ENCODE measurements at regions not wholly inside any gene's neighbourhood (a gene's known extent, or its start where the extent isn't known, plus 50 kb on each side); places are given as distances from the start of the nearest gene placed in this dataset.
"Not testable (repeated sequence)": the region's sequence is repeated elsewhere in the genome, so short reads cannot be mapped to it uniquely, and the experiment has no call there.

DNA sequence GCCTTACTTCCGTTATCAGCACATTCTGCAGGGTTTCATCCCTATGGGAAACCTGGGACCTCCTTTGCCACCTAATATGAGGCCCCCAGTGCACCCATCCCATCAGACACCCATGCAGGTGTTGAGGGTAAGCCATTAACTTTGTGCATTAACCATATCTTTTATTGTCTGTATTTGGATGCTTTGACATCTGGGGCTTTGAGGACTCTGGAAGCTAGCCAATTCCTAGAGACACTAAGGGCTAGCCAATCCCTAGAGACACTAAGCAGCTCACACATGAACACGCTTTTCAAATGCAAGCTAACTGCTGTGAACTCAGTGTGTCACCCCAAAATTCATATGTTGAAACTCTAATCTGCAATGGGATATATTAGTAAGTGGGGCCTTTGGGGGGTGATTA is 272.5 kb upstream of the COBL start:
- no peak for DNase-seq

DNA sequence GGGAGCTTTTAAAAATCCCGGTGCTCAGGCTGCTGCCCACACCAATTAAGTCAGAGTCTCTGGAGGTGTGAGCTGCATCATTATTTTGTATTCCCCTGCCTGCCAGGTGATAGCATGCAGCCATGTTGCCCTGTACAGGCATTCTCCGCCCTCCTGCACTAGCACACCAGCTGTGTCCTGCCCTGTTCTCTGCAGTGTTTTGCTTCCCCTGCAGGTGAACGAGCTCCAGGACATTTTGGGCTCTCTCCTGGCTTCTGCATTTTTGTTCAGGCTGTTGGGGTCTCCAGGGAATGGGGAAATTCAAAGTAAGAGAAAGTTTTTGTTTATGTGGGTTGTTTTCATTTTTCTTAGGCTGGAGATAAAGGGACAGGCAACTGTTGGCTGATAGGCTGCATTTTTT is 271.0 kb upstream of the COBL start:
- no peak for DNase-seq

DNA sequence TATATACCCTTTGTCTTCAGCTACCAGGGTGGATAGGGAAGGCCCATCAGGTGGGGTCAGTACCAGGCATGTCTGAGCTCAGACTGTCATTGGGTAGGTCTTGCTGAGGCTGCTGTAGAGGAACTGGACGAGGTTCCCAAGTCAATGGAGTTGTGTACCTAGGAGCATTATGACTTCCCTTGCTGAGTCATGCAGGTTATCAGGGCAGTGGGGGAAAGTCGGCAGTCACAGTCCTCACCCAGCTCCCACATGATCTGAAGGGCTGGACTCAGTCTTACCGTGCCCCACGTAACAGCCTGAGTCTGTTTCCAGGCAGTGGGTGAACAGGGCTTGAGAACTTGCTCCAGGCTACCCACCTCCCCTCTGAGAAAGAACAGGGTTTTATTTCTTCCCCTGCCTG is 260.8 kb upstream of the COBL start:
- no peak for DNase-seq

DNA sequence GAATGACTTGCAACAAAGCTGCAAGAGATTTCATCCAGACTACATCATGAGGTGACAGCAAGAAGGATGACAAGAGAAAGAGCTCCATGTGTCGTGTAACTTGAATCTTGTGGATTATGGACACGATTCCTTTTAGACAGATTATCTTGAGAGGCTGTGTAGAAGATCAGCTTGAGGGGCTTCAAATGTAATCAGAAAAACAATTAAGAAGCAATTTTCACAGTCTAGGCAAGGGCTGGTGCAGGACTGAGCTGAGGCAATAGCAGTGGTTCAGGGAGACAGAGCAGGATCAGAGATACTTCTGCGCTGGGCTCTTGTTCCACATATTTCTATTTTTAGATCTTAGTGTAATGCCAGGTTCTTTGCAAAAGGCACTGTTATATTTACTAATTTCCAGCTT is 253.0 kb upstream of the COBL start:
- DNase-seq = no peak

DNA sequence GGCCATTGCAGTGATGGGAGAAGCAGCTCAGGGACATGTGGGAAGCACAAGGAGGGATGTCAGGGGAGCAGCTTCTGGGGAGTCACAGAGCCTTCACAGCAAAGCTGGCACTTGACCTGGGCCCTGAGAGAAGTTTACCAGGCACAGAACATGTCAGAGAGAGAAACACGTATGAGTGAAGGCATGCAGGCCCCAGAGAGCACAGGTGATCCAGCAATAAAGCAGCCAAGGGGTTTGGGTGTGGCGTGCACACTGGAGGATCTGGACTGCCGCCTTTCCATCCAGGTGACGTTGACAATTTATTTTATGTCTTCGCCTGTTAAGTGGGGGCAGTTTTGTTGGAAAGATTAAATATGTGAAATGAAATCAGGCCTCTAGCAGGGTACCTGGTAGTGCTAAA is 252.6 kb upstream of the COBL start:
- no peak for DNase-seq

DNA sequence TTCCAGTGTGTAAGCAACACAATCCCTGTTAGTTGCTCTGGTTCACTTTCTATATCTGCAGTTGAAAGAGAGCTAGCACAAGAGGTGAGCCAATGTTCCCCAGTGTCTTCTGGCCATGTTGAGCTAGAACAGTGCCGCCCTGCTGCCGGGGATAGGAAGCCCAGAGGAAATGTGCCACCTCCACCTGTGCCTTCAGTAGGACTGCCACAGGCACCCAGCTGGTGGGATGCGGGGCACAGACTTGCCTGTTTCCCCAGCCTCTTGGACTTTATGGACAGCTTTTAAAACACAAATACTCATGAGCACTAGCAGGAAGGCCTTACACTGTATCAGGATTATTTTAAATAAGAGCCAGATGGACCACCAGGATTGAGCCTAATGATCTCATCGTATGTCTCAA is 234.5 kb upstream of the COBL start:
- DNase-seq = no peak

DNA sequence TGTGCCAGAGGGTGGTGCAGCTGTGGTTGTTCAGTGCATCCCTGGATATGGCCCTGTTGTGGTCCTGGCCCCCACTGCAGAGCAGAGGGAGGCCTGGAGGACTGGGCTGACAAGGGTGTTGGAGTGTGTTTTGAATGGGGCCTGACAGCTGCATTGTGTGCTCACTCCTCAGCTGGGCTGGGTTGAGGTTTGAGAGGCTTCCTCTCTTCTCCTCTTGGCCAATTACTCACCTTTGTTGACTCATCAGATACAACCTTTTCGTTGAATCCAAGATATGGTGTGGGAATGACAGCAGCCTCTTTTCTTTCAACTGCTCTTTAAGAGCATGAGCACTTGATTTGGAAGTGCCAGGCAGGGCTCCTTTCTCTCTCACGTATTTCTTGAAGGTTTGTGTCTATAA is 228.5 kb upstream of the COBL start:
- no peak for DNase-seq

DNA sequence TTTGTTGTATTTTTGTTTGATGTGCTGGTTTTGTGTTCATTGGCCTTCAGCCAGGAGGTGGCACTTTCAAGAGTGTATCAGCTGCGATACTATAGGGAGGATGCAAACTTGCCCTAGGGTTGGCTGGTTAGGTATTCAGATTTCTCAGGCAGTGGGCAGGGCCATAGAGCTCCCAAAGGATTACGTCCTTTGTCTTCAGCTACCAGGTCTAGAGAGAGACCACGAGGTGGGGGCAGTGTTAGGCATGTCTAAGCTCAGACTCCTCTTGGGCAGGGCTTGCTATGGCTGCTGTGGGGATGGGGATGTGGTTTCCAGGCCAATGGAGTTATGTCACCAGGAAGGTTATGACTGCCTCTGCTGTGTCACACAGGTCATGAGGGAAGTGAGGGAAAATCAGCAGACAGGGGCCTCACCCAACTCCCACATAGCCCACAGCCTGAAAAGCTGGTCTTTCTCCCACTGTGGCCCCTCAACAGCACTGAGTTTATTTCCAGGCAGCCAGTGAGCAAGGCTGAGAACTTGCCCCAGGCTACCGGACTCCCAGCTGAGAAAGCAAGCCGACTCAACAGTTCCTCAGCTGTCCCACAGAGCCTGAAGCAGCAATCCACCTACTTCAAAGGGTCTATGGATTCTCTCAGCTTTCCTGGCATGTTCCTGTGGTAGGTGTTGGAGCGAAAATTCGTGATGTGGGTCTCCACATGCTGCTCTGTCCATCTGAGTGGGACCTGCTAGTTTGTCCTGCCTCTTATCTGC is 227.4 kb upstream of the COBL start:
- peak; percentile 31 for DNase-seq

DNA sequence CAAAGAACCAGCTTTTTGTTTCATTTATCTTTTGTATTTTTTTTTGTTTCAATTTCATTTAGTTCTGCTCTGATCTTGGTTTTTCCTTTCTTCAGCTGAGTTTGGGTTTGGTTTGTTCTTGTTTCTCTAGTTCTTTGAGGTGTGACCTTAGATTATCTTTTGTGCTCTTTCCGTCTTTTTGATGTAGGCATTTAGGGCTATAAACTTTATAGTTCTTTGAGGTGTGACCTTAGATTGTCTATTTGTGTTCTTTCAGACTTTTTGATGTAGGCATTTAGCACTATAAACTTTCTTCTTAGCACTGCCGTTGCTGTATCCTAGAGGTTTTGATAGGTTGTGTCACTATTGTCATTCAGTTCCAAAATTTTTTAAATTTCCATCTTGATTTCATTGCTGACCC is 224.3 kb upstream of the COBL start:
- DNase-seq = not testable (repeated sequence)

DNA sequence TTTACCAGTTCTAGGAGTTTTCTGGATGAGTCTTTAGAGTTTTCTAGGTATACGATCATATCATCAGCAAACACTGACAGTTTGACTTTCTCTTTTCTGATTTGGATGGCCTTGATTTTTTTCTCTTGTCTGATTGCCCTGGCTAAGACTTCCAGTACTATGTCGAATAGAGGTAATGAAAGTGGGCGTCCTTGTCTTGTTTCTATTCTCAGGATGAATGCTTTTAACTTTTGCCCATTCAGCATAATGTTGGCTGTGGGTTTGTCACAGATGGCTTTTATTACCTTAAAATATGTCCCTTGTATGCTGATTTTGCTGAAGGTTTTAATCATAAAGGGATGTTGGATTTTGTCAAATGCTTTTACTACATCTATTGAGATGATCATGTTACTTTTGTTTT is 223.2 kb upstream of the COBL start:
- no peak for DNase-seq

DNA sequence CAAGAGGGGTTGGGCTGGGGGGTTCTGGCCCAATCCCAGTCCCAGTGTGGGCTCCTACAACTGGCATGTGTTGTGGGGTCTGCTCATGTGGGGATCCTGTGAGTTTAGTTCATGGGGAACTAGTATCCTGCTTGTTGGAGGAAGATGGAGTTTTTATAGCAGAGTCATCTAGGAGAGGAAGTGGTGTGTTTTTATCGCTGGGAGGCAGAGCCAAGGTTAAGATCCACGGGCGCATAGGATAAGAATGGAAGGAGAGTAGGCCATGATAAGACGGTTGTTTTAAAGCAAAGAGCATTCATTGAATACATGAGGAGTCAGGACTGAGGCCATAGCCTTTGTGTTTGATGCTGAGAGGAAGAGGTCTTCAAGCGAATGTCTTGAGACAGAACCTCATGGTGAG is 211.6 kb upstream of the COBL start:
- DNase-seq = no peak

DNA sequence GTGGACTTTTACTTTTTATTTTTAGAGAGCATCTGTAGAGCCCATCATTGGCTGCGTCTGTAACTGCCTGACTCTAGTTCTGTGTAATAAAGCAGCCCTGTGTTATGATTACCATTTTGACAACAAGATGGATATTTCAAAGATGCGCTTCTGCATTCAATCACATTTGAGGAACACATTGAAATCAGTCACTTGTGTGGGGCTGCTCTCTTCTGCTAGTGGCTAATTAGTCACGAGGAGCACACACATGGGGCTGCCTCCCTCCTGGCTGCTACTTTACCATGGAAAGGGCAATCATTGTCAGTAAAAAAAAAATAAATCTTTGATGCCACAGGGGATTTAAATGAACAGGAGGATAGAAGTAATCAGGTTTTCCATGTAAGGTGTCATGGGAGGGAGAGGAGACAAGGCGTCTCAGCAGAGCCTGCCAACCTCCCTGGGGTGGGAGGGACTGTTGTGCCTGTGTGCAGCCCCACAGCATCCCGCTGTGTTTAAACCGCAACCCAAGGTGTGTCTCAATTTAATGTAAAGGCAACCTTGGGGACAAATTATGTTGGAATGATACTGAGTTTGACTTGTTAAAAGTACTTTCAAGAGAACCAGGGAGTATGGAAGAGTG is 205.2 kb upstream of the COBL start:
- no peak for DNase-seq

DNA sequence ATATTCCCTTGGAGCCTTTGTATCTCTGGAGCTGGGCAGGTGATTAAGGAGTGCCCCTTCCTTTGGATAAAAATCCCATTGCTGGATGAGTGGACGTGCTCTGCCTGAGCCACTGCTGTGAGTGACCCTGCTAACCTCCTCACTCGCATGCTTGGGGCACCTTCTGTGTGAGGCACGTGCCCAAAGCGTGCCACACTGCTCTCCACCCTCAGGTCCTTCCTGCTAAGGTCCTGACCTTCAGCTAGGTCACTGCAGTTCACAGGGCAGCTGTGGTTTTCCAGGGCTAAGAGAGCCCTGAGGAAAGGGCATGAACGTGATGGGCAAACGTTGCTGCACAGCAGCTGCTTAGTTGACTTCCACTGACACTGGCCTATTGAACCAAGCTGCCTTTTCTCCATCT is 204.4 kb upstream of the COBL start:
- no peak for DNase-seq

DNA sequence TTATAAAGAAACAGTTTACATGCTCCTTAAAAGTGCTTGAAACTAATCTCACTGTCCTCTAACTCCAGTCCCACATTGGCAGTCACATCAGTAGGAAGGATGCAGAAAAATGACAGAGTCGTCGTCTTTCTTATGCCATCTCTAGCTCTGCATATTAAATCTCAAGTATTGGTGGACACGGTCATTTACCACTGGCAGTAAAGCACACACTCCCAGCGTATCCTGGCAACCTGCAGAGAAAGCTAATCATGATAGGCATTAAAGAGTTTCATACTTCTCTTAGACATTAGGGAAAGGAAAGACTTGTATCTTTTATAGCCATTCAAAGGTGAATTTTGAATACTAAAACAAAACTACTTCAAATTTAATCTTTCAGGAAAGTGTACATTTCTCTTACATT is 202.0 kb upstream of the COBL start:
- DNase-seq = no peak

DNA sequence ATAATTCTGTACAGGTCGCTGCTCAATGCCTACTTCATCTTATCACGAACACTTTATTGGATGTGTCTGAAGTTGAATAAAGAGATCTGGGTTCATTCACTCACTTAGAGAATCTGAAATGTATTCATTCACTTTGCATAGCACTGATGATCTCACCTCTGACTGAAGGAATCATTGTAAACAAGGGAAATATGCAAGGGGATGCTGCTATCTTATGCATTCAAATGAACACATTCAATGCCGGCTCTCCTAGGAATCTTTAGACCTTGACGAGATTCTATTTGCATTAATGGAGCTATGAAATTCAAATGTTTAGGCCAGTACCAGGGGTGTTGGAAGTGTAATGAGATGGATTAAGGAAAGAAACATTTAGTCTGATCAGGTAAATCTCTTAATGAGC is 200.6 kb upstream of the COBL start:
- no peak for DNase-seq

DNA sequence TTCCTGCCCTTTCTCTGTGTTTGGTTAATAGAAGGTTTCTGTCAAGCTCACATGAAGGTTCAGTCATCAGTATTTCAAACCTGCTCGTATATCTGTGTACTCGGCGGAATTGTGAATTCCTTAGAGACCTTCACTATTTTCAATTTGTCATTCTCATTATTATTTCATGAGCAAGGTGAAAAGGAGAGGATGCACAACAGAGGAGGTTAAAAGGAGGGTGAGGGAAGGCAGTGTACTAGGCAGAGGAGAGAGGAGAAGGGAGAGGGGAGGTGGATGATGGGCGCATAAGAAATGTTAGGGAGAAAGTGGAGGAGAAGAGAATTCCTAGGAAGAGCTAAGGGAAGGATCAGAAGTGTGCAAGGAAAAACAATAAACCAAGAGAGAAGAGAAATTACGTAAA is 185.0 kb upstream of the COBL start:
- DNase-seq = no peak

DNA sequence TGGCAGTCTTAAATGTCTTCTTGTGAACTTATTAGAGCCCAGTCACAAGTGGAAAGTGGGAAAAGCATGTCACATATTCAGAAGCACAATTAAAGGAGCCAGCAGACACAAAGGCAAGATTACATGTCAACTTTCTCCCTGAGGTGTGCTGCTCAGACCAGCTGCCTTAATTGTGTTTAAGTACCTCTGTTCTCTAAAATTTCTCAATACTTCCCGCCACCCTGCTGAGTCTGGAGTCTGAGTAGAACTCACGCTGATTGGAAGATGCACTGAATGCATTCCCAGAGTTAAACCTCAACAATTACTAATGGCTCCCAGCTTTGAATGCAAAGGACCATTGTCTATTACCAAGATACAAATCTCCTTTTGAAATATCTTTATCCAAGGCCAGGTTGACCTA is 166.4 kb upstream of the COBL start:
- no peak for DNase-seq

DNA sequence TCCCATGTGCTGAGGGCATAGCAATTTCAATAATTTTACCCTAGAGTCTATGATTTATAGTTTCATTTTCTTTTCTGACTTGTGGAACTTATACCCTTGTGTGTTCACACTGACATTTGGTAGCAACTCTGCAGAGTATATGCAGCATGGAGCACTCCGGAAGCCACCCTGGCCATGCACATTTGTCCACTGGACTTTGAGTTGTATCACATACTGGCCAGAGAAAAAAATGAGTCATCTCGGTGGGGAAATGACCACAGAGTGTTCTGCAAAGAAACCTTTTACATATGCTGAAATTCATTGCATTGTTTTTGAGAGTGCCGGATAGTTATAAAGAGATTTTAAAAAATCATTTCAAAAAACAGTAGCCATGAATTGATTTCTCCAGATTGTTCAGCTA is 164.8 kb upstream of the COBL start:
- DNase-seq = no peak

DNA sequence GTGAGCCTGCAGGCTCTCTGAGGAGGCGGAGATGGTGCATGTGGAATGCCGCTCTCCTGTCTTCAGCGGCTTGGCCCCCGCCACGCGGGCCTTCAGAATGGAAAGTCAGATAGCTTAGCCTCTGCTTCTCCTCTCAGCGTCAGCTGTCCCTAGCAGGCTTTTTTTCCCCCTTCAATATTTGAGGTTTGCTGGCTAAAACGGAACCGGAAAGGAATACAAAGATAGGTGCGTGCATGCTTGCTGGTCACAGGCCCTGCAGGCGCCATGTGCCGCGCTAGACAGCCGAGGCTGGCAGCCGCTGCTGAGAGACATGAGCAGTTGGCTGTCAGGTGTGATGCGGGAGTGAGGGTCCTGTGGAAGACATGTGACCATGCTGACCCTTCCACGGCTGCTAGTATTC is 161.2 kb upstream of the COBL start:
- DNase-seq = no peak

DNA sequence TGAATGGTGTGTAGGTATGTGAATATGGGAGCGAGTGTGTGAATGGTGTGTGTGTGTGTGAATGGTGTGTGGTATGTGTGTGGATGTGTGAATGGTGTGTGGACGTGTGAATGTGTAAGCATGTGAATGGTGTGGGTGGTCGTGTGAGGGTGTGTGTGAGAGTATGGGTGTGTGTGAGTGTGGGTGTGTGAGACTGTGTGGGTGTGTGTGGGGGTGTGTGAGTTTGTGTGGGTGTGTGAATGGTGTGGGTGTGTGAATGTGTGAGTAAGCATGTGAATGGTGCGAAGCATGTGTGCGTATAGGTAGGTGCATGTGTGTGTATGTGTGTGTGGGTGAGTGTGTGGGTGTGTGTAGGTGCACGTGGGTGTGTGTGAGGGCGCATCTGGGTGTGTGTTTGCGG is 160.7 kb upstream of the COBL start:
- DNase-seq = no peak

DNA sequence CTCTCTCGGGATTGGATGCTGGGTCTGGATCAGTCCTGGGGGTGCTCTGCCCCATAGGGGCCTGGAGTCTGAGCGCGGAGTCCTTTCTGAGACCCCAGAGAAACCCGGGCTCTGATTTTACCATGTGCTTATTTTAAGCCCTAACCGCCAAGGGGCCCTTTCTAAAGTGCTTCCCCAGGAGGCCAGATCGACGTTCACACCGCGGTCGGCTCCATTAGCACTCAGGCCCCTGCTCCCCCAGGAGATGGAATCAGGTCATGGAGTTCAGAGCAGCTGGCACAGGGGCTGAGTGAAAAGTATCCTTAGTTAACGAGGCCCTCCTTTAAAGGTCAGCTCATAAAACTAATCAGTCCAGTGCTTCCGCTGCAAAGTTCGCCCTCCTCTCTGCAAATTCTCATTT is 159.4 kb upstream of the COBL start:
- no peak for DNase-seq

DNA sequence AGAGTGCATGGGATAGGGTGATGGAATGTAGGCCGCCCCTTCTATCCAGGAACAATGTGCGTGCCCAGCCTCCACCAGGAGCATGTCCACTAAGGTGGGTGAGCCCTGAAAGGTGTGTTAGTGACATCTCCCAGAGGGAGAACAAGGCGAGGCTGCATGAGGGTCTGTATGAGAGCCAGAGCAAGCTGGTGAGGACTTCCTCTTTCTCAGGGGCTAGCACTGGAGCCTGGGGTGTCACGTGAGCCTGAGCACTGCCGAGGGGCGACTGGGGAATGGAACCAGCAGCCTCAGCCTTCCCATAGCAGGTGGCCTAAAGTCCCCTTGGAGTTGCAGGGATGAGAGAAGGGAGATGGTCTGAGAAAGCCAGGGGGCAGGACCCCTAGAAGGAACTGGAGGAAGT is 156.3 kb upstream of the COBL start:
- no peak for DNase-seq

DNA sequence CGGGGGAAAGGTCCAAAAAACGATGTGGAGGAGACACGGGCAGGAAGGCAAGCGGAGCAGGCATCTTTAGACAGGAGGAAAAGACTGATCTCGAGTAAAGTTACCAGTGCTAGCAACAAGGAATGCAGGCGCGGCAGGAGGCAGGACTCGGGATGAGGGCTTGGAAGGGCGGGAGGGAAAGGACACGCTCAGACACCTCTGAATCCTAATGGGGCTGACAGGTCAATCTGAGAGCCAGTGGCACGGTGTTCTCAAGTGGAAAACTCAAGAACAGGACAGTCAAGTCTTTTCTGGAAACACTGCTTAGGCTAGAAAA is 155.3 kb upstream of the COBL start:
- DNase-seq = no peak

DNA sequence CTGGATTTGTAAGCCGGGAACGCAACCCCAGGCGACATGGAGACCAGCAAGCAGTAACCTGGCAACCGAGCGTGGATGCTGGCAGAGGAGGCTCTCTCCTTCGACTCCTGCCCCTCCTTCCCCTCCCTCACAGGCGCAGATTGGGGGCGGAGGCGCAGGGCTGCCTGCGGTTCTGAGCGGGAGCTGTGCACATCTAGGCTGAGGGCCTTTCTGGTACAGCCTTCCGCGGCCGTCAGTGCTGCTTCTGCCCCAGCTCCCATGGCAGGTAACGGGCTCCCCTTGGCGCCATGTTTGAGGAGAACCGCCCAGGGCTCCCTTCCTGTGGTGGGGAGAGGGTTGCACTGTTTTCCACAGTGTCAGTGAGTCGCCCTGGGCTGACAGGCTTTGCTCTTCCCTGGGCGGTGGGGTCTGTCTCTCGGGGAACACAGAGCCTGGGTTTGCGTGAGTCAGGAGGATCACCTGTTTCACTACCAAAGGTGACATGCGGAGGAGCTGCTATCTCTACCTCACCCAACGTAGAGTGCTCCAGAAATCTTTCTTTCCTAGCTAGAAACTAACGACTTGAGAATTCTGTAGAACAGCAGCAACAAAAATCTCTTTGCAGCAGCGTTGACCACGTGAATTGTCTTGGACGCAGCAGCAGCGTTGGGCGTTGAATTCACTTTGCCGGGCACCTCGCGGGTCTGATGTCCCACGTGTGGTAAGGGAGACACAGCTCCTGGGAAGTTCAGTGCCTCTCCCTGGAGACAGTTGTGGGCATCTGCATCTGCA is 154.8 kb upstream of the COBL start:
- peak; percentile 26 for DNase-seq

Data from NCI-H146 (cell line).